Mesenteric fat pad (tissue), 1 donor: ENCODE measurements at regions not wholly inside any gene's neighbourhood (a gene's known extent, or its start where the extent isn't known, plus 50 kb on each side); places are given as distances from the start of the nearest gene placed in this dataset.

Experiments used
- DNase-seq: peaks from one replicate; pipeline ENCODE4 v3.0.0-alpha.2; 2020; ENCODE audit warnings: low spot score
- donor health status: DM: yes; HTN: yes; CAD: no.

- DNase-seq, result no peak
Measured at GRCh38 chr2:235168174-235168979, 216.6 kb downstream of the SH3BP4 start.

GRCh38 chr2:235170016-235170415 lies 218.2 kb downstream of the SH3BP4 start:
- DNase-seq, result no peak

- DNase-seq, result no peak
Measured at GRCh38 chr2:235170536-235171521, 219.0 kb downstream of the SH3BP4 start.

- DNase-seq, result no peak
Measured at GRCh38 chr2:235171550-235172031, 219.8 kb downstream of the SH3BP4 start.

GRCh38 chr2:235180642-235181041 lies 228.8 kb downstream of the SH3BP4 start:
- DNase-seq, result no peak

GRCh38 chr2:235183786-235184185 lies 232.0 kb downstream of the SH3BP4 start:
- no peak for DNase-seq

GRCh38 chr2:235187806-235188205 lies 236.0 kb downstream of the SH3BP4 start:
- DNase-seq, result no peak

- DNase-seq, result no peak
Measured at GRCh38 chr2:235191486-235191885, 239.7 kb downstream of the SH3BP4 start.

- no peak for DNase-seq
Measured at GRCh38 chr2:235191978-235192377, 240.2 kb downstream of the SH3BP4 start.

- no peak for DNase-seq
Measured at GRCh38 chr2:235194351-235194750, 242.5 kb downstream of the SH3BP4 start.

GRCh38 chr2:235194836-235195235 lies 243.0 kb downstream of the SH3BP4 start:
- no peak for DNase-seq

GRCh38 chr2:235195921-235196320 lies 244.1 kb downstream of the SH3BP4 start:
- DNase-seq, result no peak

GRCh38 chr2:235199128-235199527 lies 247.3 kb downstream of the SH3BP4 start:
- DNase-seq, result no peak

- DNase-seq, result no peak
Measured at GRCh38 chr2:235200216-235200615, 248.4 kb downstream of the SH3BP4 start.

- no peak for DNase-seq
Measured at GRCh38 chr2:235201756-235202155, 249.9 kb downstream of the SH3BP4 start.

GRCh38 chr2:235204948-235205347 lies 253.1 kb downstream of the SH3BP4 start:
- no peak for DNase-seq

- no peak for DNase-seq
Measured at GRCh38 chr2:235206399-235206798, 254.6 kb downstream of the SH3BP4 start.

GRCh38 chr2:235206980-235207579 lies 255.3 kb downstream of the SH3BP4 start:
- DNase-seq, result no peak

- no peak for DNase-seq
Measured at GRCh38 chr2:235211056-235211455, 259.2 kb downstream of the SH3BP4 start.

- DNase-seq, result no peak
Measured at GRCh38 chr2:235212501-235213158, 260.8 kb downstream of the SH3BP4 start.

- no peak for DNase-seq
Measured at GRCh38 chr2:235215248-235215647, 263.4 kb downstream of the SH3BP4 start.
